HG03108 (cell line): ENCODE measurements at regions not wholly inside any gene's neighbourhood (a gene's known extent, or its start where the extent isn't known, plus 50 kb on each side); places are given as distances from the start of the nearest gene placed in this dataset.

Source experiments
- ATAC-seq: cut with Tn5 transposase; IDR thresholded peaks from one replicate; pipeline ENCODE4 v1.9.1; 2021; ENCODE audit warnings: moderate library complexity; ENCODE audit not compliant: unreplicated experiment

DNA sequence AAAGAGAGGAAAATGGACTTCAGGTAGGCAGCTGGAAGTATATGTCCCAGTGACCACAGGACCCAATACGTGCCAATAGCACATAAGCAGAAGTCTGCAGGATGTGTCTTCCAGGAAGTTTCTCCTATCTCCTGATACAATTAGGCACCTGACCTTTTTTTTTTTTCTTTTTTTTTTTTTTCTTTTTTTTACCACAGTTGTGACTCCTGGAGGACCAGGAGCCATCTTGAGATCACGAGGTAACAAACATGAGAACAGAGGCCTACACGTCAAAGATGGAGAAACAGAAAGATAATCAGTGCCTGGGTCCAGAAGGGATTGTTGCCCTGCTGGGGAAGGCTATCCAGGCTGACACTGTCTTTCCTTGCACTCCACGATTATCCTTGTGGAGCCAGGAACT, 312.4 kb upstream of the NEBL start:
- ATAC-seq = no peak

DNA sequence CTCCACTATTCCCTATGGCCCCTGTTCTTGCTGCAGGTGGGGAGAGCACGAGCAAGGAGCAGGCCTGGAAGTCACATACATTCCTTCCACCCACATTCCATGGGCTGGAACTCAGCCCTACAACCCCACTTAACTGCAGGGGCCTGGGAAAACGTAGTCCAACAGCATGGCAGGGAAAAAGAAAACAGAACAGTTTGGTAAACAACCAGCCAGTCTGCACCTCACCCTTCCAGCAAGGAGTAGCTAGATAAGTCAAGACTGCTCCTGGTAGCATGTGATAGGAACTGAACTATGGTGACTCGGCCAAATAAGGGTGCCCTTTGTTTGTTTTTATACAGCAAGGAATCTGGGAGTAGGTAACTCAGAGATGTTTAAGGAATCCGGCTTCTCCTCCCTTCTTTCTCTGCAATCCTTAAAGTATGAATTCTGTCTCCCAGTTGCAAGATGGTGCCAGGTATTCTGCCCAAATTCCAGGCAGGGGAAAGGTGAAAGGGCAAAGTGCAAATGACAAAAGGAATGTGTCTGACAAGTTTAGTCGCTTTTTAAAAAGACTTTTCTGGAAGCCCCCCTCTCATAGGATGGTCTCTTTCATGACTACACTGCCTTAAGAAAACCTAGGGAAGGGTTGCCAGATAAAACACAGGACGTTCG, 311.7 kb upstream of the NEBL start:
- ATAC-seq = no peak

DNA sequence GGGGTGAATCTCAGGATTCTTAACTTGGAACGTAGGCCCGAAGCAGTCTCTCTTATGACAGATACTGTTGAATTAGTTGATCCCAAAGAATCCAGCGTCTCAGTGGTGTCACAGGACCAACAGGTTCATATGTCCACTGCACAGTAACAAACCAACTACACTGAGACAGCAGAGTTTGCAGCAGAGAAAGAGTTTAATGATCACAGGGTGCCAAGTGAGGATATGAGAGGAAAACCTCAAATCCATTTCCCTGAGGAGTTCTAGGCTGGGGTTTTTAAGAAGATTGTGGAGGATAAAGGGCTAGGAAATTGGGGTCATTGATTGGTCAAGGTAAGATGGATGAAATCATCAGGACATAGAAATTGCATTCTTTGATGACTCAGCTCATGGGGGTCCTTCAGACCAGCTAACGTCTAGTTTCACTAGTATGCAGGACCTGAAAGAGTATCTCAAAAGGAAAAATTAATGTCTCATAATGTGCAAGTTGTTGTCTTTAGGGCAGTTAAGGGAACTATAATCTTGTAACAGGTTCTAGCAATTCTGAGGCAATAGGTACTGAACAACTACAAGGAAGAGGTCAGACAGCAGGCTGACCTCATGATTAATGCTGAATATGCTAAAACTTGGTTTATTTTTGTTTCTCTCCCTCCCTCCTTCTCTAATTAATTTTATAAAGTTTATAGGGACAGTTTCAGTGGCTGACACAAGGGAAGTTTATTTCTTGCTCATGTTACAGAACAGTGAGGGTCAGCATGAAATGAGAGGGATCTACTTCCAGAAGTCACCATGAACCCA, 310.9 kb upstream of the NEBL start:
- ATAC-seq = no peak

DNA sequence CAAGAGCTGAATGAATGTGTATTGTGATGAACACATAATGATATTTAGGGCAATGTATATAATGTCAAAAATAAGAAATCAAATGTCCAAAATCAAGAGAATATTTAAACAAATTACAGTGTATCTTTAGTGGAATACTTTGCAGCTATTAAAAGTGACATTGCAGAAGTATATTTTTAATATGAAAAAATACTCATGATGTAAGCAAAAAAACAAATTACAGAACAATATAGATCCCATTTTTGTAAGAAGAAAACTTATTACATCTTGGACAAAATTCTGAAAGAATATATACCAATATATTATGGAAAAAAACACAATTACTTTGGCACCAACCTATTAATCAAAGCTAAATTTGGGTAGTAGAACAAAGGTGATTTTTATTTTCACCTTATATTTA, 308.2 kb upstream of the NEBL start:
- ATAC-seq = no peak

DNA sequence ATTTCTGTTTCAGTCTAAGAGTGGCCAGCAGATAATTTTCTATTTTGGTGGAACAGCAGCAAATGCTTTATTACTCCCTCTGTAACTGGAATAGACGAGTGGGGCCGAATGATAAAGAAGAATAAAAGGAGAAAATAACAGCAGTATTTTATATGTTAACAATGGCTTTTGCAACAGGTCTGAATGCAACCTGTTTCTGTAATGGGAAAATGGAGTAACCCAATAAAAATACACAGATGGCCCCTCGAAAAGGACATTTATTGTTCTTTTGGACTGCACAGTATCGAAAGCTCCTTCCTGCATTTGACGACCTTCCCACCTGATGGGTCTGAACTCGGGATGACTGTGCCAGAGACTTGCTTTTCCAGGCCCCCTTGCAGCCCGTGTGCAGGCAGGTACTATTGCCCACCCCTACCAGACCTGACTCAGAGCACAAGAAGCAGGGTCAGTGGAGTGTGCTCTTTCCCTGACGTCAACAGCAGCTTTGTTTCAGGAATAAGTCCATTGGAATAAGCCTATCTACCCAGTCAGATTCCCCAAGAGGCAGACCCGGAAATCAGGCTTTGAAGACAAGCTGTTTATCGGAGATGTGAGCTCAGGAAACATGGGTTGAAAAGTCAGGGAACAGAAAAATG, 306.5 kb upstream of the NEBL start:
- ATAC-seq = no peak

DNA sequence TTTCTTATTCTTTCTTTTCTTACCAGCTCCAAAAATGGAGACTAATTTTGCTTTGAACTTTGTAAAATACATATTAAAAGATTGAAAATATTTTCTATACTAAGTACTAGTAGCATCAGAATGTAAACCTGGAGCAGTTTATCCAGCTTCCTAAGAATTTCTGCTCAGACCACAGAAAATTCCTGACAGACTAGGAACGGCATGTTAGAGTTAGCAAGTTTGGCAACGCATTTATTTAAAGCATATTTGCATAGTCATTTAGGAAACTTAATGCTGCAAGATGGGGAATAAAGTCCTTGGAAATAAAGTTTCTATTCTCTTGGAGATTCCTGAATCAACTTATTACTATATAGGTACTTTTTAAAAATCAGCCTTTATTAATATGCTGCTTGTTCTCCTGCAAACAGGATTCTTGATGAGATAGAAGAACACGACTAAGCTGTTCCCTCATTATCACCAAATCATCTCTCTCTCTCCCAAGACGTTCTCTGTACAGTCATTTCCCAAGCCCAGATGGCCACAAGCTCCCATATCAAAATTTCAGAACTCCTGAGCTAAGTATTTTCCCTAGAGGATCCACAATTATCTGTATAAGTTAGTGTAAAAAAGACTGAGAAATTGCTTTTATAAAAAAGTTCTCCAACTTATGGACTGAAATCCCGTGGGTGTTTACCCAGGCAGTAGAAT, 305.8 kb upstream of the NEBL start:
- ATAC-seq = no peak

DNA sequence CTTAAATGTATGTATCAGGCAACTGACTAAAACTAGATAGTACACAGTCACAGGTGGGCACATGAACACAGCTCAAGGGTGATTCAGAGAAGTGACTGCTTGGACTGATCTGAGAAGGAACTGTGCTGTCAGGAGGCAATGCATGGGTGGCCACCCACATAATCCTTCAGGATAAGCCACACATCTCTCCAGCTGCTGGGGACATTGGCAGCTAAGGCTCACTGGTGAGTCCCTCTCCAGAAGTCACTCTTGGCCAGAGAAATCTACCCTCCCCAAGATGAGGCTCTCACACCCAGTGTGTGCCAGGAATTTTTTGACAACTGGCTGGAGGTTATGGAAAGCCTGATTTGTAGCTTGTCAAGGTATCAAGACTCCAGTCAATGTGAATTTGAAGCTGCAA, 302.4 kb upstream of the NEBL start:
- no peak for ATAC-seq

DNA sequence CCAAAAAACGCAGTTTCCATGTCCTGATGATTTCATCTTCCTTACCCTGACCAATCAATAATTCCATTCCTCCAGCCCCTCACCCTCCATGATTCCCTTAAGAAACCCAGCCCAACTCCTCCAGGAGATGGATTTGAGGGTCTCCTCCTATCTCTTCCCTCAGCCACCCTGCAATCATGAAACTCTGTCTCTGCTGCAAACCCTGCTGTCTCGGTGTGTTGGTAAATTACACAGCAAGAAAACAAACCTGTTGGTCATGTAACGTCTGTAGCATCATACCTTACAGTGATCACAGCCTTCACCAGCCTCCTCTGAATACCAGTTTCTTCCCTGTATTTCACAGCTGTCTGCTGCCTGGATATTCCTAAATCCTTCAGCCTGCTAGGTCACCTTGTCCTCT, 300.7 kb upstream of the NEBL start:
- no peak for ATAC-seq

DNA sequence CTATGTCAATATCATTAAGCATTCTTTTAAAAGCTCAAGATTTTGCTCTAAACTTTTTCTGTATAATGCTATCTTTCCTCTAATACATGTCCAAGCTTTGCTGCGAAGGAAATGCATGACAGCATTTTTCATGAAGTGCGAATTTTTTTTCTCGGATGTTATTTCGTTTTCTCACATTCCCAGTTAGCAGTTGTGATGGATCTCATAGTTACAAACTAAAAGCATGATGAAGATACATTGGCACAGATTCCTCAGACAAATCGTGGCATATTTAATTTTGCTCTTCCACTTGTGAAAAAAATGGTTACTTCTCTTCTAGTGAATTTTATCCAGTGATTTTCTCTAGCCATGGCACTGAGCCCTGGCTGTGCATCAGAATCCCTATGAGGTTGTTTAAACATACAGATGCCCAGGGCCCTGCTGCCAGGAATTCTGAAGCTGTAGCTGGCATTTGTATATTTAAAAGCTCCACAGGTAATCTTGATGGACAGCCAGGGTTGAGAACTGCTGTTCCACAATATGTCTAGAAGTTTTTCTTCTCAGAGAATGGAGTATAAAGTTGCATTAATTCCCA, 299.8 kb upstream of the NEBL start:
- ATAC-seq = no peak

DNA sequence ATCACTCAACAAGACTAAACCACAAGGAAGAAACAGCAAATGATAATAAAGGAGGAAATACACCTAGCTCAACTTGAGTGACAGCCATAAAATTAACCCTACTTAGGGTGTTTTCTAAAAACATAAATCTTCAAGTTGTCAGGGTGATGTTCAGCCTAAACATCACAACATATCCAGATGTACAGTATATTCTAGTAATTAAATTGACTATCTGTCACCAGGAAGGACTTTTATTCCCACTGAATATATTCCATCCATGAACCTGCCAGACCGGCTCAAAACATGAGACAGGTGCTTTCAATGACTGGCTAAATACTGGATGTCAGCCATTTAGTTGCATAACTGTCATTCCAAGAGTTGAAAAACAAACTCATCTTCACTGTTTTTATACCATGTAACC, 298.1 kb upstream of the NEBL start:
- no peak for ATAC-seq

DNA sequence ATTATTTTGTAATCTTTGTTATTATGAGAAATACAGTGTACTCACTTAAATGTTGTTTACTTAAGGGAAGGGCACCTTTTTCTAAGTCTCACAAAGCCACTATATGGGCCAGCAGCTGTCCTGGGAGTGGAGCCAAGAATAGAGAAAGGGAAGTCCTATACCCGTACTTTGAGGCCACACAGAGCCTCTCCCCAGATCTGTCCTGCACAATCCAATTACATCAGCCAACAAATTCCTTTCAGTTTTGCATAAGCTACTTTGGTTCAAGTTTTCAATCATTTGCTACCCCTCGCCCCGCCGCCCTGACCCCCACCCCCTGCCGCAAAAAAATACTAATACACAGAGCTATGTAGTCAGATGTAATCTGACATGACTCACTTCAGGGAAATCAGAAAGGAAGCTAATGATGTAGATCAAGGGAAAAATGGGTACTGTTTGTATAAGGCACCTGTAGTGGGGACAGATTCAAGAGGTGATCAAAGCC, 297.4 kb upstream of the NEBL start:
- ATAC-seq = no peak

DNA sequence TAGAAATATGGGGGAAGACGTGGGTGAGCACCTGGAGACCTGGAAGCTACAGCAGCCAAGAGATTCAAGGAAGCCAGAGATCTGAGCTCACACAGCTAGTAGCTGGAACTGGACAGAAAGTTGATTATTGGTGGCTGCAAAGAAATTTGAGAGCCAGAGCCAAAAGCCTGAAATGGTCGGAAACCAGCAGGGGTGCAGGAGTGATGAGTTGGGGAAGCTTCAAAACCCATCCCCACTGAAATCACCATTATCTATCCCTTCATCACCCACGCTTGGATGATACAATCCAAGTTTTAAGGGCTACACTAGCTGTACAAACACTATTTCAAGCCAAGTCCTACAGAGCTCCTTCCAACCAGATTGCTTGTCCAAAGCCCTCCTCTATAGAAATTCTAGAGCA, 296.1 kb upstream of the NEBL start:
- no peak for ATAC-seq

DNA sequence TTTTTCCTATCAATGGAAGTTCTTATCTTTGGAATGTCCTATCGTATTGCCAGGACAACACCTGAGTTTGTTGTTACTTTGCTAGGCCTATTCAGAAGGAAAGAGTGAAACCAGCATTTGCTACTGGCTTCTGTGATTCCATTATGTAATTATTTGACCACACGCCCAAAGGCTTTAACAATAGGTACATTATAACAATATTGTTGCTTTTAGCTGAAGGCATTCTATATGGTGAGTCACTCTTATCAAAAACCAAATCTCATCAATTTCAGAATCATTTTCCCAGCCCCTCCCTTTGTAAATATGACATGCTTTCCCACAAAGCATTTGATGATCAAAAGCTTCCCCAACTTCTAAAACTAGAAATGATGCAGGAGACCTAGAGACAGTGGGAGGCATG, 294.4 kb upstream of the NEBL start:
- no peak for ATAC-seq

DNA sequence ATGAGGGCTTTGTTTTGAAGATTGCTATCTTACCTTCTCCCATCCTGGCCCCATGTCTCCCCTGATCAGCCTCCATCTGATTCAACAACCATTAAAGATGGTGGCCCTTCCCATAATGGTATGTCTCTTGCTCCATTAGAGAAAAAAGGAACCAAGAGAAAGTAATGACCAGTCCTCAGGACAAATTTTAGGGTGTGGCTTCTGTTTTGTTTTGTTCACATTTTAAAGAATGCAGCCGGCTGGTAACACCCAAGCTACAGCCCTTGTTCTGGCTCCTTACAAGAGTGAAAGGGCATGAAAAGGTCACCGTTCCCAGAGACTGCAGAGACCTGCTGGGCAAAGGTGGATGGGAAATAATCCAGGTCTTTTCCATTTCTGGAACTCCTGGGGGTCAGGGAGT, 287.9 kb upstream of the NEBL start:
- no peak for ATAC-seq

DNA sequence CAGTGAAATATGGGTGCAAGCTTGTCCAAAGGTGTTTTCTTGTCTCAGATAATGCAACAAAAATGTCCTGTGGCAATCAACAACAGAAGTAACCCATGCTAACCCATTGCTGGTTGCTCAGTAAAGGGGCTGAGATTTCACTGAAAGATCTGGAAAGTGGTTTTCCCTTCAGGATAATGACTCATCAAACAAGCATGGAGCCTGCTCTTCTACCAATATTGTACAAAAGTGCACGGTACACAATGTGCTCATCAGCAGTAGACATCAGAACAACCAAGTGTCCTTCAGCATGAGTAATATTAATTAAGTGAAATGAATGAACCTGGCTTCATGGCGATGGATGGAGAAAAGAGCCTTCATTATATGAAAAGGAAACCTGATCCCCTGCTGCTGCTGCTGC, 287.1 kb upstream of the NEBL start:
- no peak for ATAC-seq

DNA sequence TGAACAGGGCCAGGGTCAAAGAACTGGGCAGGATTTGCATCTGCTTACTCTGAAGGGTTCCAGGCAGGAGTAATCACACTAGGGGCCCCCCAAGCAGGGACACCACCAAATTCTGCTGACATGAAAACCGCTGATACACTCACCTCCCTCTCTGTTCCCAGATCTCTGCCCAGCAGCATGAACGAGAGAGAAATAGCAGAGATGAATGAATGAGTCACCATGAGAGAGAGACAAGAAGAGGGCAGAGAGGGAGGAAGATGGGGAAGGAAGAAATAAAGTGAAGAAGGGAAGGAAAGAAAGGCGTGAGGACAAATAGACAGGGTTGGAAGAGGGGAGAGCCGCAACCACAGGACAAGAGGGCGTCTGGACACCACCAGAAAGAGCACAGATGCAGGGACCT, 285.9 kb upstream of the NEBL start:
- ATAC-seq = no peak

DNA sequence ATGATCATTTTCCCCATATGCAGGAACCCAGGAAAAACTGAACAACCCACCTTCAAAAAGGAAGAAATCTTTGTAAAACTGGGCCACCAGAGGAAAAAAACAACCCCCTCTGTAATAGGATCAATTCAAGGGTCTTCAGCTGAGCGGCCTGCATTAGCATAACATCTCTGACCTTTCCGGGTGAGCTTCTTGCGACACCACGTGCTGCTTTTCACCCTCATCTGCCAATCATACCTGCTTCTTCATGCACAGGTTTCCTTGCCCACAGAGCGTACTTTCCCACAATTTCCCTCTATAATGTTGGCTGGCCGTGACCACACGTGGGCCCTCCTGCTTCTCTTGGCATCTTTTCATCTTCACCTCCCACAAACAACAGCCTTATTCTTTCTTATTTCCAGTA, 284.3 kb upstream of the NEBL start:
- no peak for ATAC-seq

DNA sequence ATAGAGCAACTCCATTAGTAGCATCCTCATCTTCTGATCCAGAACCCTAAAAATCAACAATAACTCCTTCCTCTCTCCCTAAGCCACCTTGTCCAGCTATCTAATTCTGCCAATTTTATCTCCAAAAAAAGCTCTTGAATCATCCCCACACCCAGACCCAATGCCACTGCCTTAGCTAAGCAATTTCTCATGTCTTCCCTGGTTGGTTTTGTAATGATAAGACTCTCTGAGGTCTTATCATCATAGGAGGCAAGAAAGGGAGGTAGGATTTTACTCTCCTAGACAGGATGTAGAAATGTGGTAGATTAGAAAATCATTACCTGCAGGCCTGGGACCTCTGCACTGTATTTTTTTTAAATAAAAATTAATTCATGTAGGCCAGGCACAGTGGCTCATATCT, 283.5 kb upstream of the NEBL start:
- ATAC-seq = no peak

DNA sequence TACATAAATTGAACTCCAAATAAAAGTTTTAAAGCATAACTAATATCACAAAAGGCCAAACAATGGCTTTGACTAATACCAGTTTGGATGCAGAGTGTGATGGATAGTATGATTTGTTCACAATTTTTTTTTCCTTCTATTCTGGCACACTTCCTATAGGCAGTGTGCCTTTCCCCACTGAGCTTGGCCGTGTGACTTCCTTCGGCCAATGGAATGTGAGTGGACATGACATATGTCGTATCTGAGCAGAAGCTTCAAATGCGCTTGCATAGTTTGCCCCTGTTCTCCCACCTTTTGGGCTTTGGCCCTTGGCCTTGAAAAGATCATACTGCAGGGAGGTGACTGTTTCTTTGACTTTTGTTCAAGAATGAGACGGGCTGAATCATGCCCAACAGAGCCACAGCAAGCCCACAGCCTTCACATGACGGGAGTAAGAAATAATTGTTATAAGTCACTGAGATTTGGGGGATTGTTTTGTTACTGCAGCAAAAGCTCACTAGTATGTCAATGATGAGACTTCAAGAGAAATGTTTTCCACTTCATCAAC, 279.9 kb upstream of the NEBL start:
- no peak for ATAC-seq

DNA sequence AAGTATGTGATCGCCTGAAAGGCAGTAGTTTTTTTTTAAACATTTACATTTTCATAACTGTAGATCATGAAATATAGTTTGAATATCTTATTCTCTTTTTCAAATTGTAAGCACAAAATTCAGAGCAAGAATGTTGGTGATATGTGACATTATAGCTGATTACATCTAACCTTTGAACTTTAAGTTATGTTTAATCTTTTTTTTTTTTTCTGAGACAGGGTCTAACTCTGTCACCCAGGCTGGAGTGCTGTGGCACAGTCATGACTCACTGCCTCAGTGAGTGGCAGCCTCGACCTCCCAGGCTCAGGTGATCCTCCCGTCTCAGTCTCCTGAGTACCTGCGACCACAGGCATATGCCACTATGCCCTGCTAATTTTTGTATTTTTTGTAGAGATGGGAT, 278.7 kb upstream of the NEBL start:
- no peak for ATAC-seq
